ENCODE measurements at regions not wholly inside any gene's neighbourhood (a gene's known extent, or its start where the extent isn't known, plus 50 kb on each side); places are given as distances from the start of the nearest gene placed in this dataset.

GRCh38 chr13:53131361-53131760 lies 102.7 kb downstream of the OLFM4 start:
- Histone ChIP-seq H3K4ac (replicated peaks; ENCODE audit: insufficient read length, low read depth, low read length) (no peak overlapping the region), H3K4me2 (ENCODE audit: insufficient read depth in 1 of 2, low read depth in 2 of 2, low read length in 2 of 2) (no peak overlapping the region), H4K5ac (ENCODE audit: insufficient read length, low read depth, low read length) (no peak overlapping the region), H2BK20ac (ENCODE audit: low read length) (no peak overlapping the region), H2BK5ac (ENCODE audit: low read depth, low read length) (no peak overlapping the region), H3K27me3 (replicated peaks in 1 of 4; ENCODE audit: control insufficient read depth in 3 of 4, extremely low read depth in 1 of 4, insufficient read depth in 3 of 4, low read length in 3 of 4) (no peaks in the 10 kb centered on the region), H2BK12ac (ENCODE audit: low read depth, low read length) (no peak overlapping the region), H3K18ac (ENCODE audit: extremely low read depth, low read length) (no peak overlapping the region), H3K4me3 (ENCODE audit: extremely low read depth in 1 of 4, insufficient read depth in 2 of 4, low read depth in 3 of 4, low read length in 4 of 4) (no peak overlapping the region), H4K20me1 (replicated peaks in 1 of 2; ENCODE audit: control insufficient read depth in 1 of 2, insufficient read depth in 2 of 2, low read length in 2 of 2) (no peaks in the 10 kb centered on the region), H3K79me1 (ENCODE audit: low read depth, low read length) (no peaks in the 10 kb centered on the region), H2BK120ac (replicated peaks; ENCODE audit: low read depth, low read length) (no peak overlapping the region), H3K79me2 (ENCODE audit: control insufficient read depth in 1 of 2, insufficient read depth in 2 of 2, low read length in 2 of 2) (no peaks in the 10 kb centered on the region), H3K56ac (replicated peaks; ENCODE audit: insufficient read length, low read depth, low read length) (no peak overlapping the region), H3K9ac (replicated peaks in 1 of 4; ENCODE audit: extremely low read depth in 1 of 4, low read depth in 3 of 4, low read length in 3 of 4) (no peak overlapping the region), H2BK15ac (ENCODE audit: low read length) (no peak overlapping the region), H4K91ac (replicated peaks; ENCODE audit: insufficient read length, low read length) (no peak overlapping the region), H3K14ac (ENCODE audit: insufficient read length) (no peak overlapping the region), H2AFZ (ENCODE audit: low read length) (no peak overlapping the region), H4K8ac (ENCODE audit: extremely low read depth, insufficient read depth, low read length) (no peak overlapping the region), H3K23ac (ENCODE audit: insufficient read length) (no peak overlapping the region), H3K9me3 (ENCODE audit: insufficient read depth in 2 of 2, low read depth in 1 of 2, low read length in 1 of 2) (no peaks in the 10 kb centered on the region), H2AK5ac (ENCODE audit: low read depth, low read length) (no peak overlapping the region), H3K27ac (ENCODE audit: low read depth, low read length) (no peak overlapping the region), H3K36me3 (ENCODE audit: control insufficient read depth in 2 of 4, insufficient read depth in 4 of 4, low read length in 3 of 4) (no peaks in the 10 kb centered on the region), H3K23me2 (ENCODE audit: low read depth, low read length) (no peaks in the 10 kb centered on the region; the same call in 1 of the 2 replicates), H3K4me1 (replicated peaks in 1 of 4; ENCODE audit: control insufficient read depth in 3 of 4, insufficient read depth in 4 of 4, low read length in 3 of 4) (peaks cover 0 to 2% (median 0%) of the 10 kb centered on the region in 4 experiments; a peak in 1 of 7 replicates)
- POLR2A ChIA-PET (ENCODE audit: partially characterized antibody), result no interaction called here
- FAIRE-seq (no peak), DNase-seq (ENCODE audit: low read depth in 1 of 2, low spot score in 2 of 2) (no peak)
- WGBS, 2 experiments (ENCODE audit: extremely low coverage in 1 of 2, insufficient coverage in 1 of 2, insufficient read length in 1 of 2, insufficient replicate concordance in 2 of 2, low coverage in 1 of 2, low lambda C conversion rate in 2 of 2, missing lambda C conversion rate in 1 of 2), result 89% methylated on average over 3 of the region's 3 CpGs; no CpG with 5 or more reads in 1 of the 2 experiments
- CTCF ChIA-PET (ENCODE audit: partially characterized antibody), result no interaction called here
- TF ChIP-seq JUN (IDR thresholded peaks at IDR 0.05; ENCODE audit: low read depth, low read length), result no peak
- no peak for TF ChIP-seq NRF1 (IDR thresholded peaks at IDR 0.05; ENCODE audit: low read depth, low read length)
- TF ChIP-seq TBP (IDR thresholded peaks at IDR 0.05; ENCODE audit: low read depth, low read length), result no peak
